Fibroblast of upper back skin (primary cell): ENCODE measurements at regions not wholly inside any gene's neighbourhood (a gene's known extent, or its start where the extent isn't known, plus 50 kb on each side); places are given as distances from the start of the nearest gene placed in this dataset.
A peak's percentile ranks its signal among the peaks of the same experiment; 100 is the strongest.

Experiments used
- DNase-seq: peaks from one replicate; pipeline ENCODE4 v3.0.0-alpha.2; 2013

- no peak for DNase-seq
These were observed 120.2 kb upstream of the FSTL4 start for GRCh38 chr5:133732536-133732935.

- DNase-seq = no peak
These were observed 119.6 kb upstream of the FSTL4 start for GRCh38 chr5:133731951-133732350.

- DNase-seq = no peak
These were observed 118.5 kb upstream of the FSTL4 start for GRCh38 chr5:133730866-133731265.

GRCh38 chr5:133730346-133730745 lies 118.0 kb upstream of the FSTL4 start:
- DNase-seq = no peak

- no peak for DNase-seq
These were observed 117.5 kb upstream of the FSTL4 start for GRCh38 chr5:133729800-133730199.

GRCh38 chr5:133728475-133728874 lies 116.1 kb upstream of the FSTL4 start:
- DNase-seq = no peak

GRCh38 chr5:133727636-133728035 lies 115.3 kb upstream of the FSTL4 start:
- DNase-seq = no peak

GRCh38 chr5:133723651-133724366 lies 111.5 kb upstream of the FSTL4 start:
- no peak for DNase-seq

- DNase-seq = no peak
These were observed 110.8 kb upstream of the FSTL4 start for GRCh38 chr5:133723126-133723525.

GRCh38 chr5:133721365-133721764 lies 109.0 kb upstream of the FSTL4 start:
- no peak for DNase-seq

- DNase-seq = no peak
These were observed 106.1 kb upstream of the FSTL4 start for GRCh38 chr5:133718457-133718856.

- DNase-seq = no peak
These were observed 104.3 kb upstream of the FSTL4 start for GRCh38 chr5:133716532-133717183.

- no peak for DNase-seq
These were observed 103.3 kb upstream of the FSTL4 start for GRCh38 chr5:133715616-133716015.

- no peak for DNase-seq
These were observed 102.9 kb upstream of the FSTL4 start for GRCh38 chr5:133715216-133715615.

GRCh38 chr5:133714161-133714915 lies 102.0 kb upstream of the FSTL4 start:
- DNase-seq = peak; percentile 8

GRCh38 chr5:133713751-133714150 lies 101.4 kb upstream of the FSTL4 start:
- DNase-seq = no peak

- no peak for DNase-seq
These were observed 100.9 kb upstream of the FSTL4 start for GRCh38 chr5:133713209-133713608.

- no peak for DNase-seq
These were observed 100.2 kb upstream of the FSTL4 start for GRCh38 chr5:133712562-133712961.

- DNase-seq = no peak
These were observed 96.9 kb upstream of the FSTL4 start for GRCh38 chr5:133709209-133709725.

GRCh38 chr5:133708331-133708850 lies 96.0 kb upstream of the FSTL4 start:
- no peak for DNase-seq

- no peak for DNase-seq
These were observed 95.3 kb upstream of the FSTL4 start for GRCh38 chr5:133707629-133708028.

GRCh38 chr5:133706506-133707430 lies 94.4 kb upstream of the FSTL4 start:
- DNase-seq = no peak
